OCI-LY3 (cell line): ENCODE measurements at regions not wholly inside any gene's neighbourhood (a gene's known extent, or its start where the extent isn't known, plus 50 kb on each side); places are given as distances from the start of the nearest gene placed in this dataset.

Source experiments
- CTCF ChIP-seq: fragments of 200-600, 300-600 bp; sonication (generic); IDR thresholded peaks from 2 replicates; pipeline ENCODE4 v1.5.1; 2014; ENCODE audit warnings: antibody characterized with exemption, low read length, low read depth
- EZH2phosphoT487 ChIP-seq: fragments of 200-600 bp; shearing (Covaris generic); IDR thresholded peaks from 2 replicates; pipeline ENCODE4 v1.6.1; 2018; ENCODE audit warnings: antibody characterized with exemption, mixed run types, low read depth

- TF ChIP-seq CTCF (no peak), EZH2phosphoT487 (no peak)
These were observed 1129.3 kb downstream of the NAALADL2 start for GRCh38 chr3:175988401-175988800.
